SK-N-SH (cell line): ENCODE measurements at regions not wholly inside any gene's neighbourhood (a gene's known extent, or its start where the extent isn't known, plus 50 kb on each side); places are given as distances from the start of the nearest gene placed in this dataset.

Experiments used
- CHD2 ChIP-seq: fragments of 150-350 bp; IDR thresholded peaks from 2 replicates; pipeline ENCODE4 v1.6.1; 2018; ENCODE audit warnings: low read length; ENCODE audit not compliant: partially characterized antibody
- FOXM1 ChIP-seq: IDR thresholded peaks from 2 replicates; pipeline ENCODE4 v1.4.0; 2012; ENCODE audit warnings: low read depth, mild to moderate bottlenecking
- NFIC ChIP-seq: IDR thresholded peaks from 2 replicates; pipeline ENCODE4 v1.4.0; 2012; ENCODE audit warnings: borderline replicate concordance
- TAF1 ChIP-seq: IDR thresholded peaks from 2 replicates; pipeline ENCODE4 v1.6.1; 2012; ENCODE audit warnings: low read depth, mild to moderate bottlenecking, low read length, moderate library complexity, borderline replicate concordance
- ZBTB33 ChIP-seq: IDR thresholded peaks from 2 replicates; pipeline ENCODE4 v1.4.0; 2012; ENCODE audit warnings: low read depth, borderline replicate concordance
- TF ChIP-seq, protein P1 (sequence below): fragments of 200-600 bp; sonication (generic); IDR thresholded peaks from 2 replicates; pipeline ENCODE4 v1.6.1; 2017; ENCODE audit warnings: antibody characterized with exemption, mild to moderate bottlenecking, moderate library complexity

- no peak for TF ChIP-seq TAF1
- no peak for TF ChIP-seq CHD2
- TF ChIP-seq ZBTB33: no peak
- TF ChIP-seq NFIC: no peak
- TF ChIP-seq, protein P1, sequence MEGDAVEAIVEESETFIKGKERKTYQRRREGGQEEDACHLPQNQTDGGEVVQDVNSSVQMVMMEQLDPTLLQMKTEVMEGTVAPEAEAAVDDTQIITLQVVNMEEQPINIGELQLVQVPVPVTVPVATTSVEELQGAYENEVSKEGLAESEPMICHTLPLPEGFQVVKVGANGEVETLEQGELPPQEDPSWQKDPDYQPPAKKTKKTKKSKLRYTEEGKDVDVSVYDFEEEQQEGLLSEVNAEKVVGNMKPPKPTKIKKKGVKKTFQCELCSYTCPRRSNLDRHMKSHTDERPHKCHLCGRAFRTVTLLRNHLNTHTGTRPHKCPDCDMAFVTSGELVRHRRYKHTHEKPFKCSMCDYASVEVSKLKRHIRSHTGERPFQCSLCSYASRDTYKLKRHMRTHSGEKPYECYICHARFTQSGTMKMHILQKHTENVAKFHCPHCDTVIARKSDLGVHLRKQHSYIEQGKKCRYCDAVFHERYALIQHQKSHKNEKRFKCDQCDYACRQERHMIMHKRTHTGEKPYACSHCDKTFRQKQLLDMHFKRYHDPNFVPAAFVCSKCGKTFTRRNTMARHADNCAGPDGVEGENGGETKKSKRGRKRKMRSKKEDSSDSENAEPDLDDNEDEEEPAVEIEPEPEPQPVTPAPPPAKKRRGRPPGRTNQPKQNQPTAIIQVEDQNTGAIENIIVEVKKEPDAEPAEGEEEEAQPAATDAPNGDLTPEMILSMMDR: no peak
- no peak for TF ChIP-seq FOXM1
Observed at GRCh38 chrX:148185631-148186030, 204.5 kb downstream of the FMR1NB start.
